Sigmoid colon (tissue), 4 donors: ENCODE measurements at regions not wholly inside any gene's neighbourhood (a gene's known extent, or its start where the extent isn't known, plus 50 kb on each side); places are given as distances from the start of the nearest gene placed in this dataset.

ENCODE experiments used
- EP300 ChIP-seq, 4 donors: sonication (generic); formaldehyde crosslinking; IDR thresholded peaks; one replicate each; pipeline ENCODE4 v1.6.1; 2017; ENCODE audit warnings: antibody characterized with exemption in 4 of 4
- POLR2A ChIP-seq, 2 donors: fragments of 450-650 bp; IDR thresholded peaks; one replicate each; pipeline ENCODE4 v1.6.1; 2016; ENCODE audit warnings: antibody characterized with exemption in 2 of 2, mild to moderate bottlenecking in 2 of 2, moderate library complexity in 2 of 2
- TF ChIP-seq, protein P1 (sequence below), 4 experiments: fragments of 450-650 bp in 3 of 4; fragments of 200-600 bp in 1 of 4; IDR thresholded peaks; one replicate each; pipeline ENCODE4 v1.5.1; 2016 to 2019; ENCODE audit warnings: antibody characterized with exemption in 4 of 4, mild to moderate bottlenecking in 3 of 4, moderate library complexity in 2 of 4

DNA sequence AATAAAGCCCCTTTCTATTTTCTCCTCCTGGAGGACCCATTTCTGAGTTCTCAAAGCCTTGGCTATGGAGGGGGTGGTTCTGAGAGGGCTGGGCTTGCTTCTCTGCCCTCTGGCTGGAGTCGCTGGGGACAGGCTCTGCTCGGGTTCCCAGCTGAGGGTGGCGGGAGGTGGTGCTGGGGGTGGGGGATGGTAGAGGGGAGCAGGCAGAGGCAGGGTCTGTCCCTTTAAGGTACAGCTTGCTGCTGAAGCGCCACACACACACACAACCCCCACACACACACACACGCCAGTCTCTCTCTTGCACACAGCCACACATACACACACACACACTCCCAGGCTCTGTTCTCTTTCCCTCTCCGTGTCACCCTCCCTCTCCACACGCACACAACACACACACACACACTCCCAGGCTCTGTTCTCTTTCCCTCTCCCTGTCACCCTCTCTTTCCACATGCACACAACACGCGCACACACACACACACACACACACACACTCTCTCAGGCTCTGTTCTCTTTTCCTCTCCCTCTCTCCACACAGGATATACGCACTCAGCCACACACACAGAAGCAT lies 69.8 kb upstream of the SSBP3 start:
- TF ChIP-seq, protein P1, sequence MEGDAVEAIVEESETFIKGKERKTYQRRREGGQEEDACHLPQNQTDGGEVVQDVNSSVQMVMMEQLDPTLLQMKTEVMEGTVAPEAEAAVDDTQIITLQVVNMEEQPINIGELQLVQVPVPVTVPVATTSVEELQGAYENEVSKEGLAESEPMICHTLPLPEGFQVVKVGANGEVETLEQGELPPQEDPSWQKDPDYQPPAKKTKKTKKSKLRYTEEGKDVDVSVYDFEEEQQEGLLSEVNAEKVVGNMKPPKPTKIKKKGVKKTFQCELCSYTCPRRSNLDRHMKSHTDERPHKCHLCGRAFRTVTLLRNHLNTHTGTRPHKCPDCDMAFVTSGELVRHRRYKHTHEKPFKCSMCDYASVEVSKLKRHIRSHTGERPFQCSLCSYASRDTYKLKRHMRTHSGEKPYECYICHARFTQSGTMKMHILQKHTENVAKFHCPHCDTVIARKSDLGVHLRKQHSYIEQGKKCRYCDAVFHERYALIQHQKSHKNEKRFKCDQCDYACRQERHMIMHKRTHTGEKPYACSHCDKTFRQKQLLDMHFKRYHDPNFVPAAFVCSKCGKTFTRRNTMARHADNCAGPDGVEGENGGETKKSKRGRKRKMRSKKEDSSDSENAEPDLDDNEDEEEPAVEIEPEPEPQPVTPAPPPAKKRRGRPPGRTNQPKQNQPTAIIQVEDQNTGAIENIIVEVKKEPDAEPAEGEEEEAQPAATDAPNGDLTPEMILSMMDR (IDR thresholded peaks at IDR 0.05), result no peak
- TF ChIP-seq POLR2A (IDR thresholded peaks at IDR 0.05), result no peak
- TF ChIP-seq EP300 (IDR thresholded peaks at IDR 0.05), result no peak
